ENCODE measurements at regions not wholly inside any gene's neighbourhood (a gene's known extent, or its start where the extent isn't known, plus 50 kb on each side); places are given as distances from the start of the nearest gene placed in this dataset.

GRCh38 chr6:164042212-164042611 lies 627.7 kb downstream of the QKI start:
- H3K36me3 Mint-ChIP-seq (ENCODE audit: insufficient read depth, unreplicated experiment), result no peaks in the 10 kb centered on the region

GRCh38 chr6:164040994-164041393 lies 626.5 kb downstream of the QKI start:
- Mint-ChIP-seq H3K27me3 (ENCODE audit: insufficient read depth, unreplicated experiment) (no peaks in the 10 kb centered on the region), H3K4me3 (ENCODE audit: unreplicated experiment) (no peak overlapping the region), H3K36me3 (ENCODE audit: insufficient read depth, unreplicated experiment) (no peaks in the 10 kb centered on the region), H3K4me1 (ENCODE audit: insufficient read depth, unreplicated experiment) (no peaks in the 10 kb centered on the region), H3K9me3 (ENCODE audit: unreplicated experiment) (peaks cover 10% of the 10 kb centered on the region), H3K27ac (ENCODE audit: low read depth, unreplicated experiment) (no peak overlapping the region)
- ChIA-PET CTCF (no interaction called here), POLR2A (no interaction called here)
- no TSS peak for BruUV-seq (replicated peaks)
- intact Hi-C loops (cut with micrococcal nuclease), result no loop called here
- no peak for TF ChIP-seq CTCF (IDR thresholded peaks at IDR 0.05; ENCODE audit: unreplicated experiment)
- no peak for DNase-seq (ENCODE audit: unreplicated experiment)

More at GRCh38 chr6:164042212-164042611, 627.7 kb downstream of the QKI start:
- POLR2A ChIA-PET, result interaction anchor here (0.5 kb wide), 1 partner anchor 51 kb away, joined by 3 read pairs; no protein-coding TSS in a partner anchor
- Mint-ChIP-seq H3K27me3 (ENCODE audit: insufficient read depth, unreplicated experiment) (no peaks in the 10 kb centered on the region), H3K27ac (ENCODE audit: low read depth, unreplicated experiment) (no peak overlapping the region), H3K4me1 (ENCODE audit: insufficient read depth, unreplicated experiment) (no peaks in the 10 kb centered on the region), H3K4me3 (ENCODE audit: unreplicated experiment) (no peak overlapping the region), H3K9me3 (ENCODE audit: unreplicated experiment) (peaks cover 10% of the 10 kb centered on the region)
- intact Hi-C loops (cut with micrococcal nuclease), result no loop called here
- CTCF ChIA-PET, result no interaction called here
- DNase-seq (ENCODE audit: unreplicated experiment), result no peak
- no TSS peak for BruUV-seq (replicated peaks)
- TF ChIP-seq CTCF (IDR thresholded peaks at IDR 0.05; ENCODE audit: unreplicated experiment), result no peak

GRCh38 chr6:164039954-164040375 lies 625.4 kb downstream of the QKI start:
- Mint-ChIP-seq H3K9me3 (ENCODE audit: unreplicated experiment) (peaks cover 10% of the 10 kb centered on the region), H3K4me3 (ENCODE audit: unreplicated experiment) (no peak overlapping the region), H3K27ac (ENCODE audit: low read depth, unreplicated experiment) (no peak overlapping the region), H3K27me3 (ENCODE audit: insufficient read depth, unreplicated experiment) (no peaks in the 10 kb centered on the region), H3K36me3 (ENCODE audit: insufficient read depth, unreplicated experiment) (no peaks in the 10 kb centered on the region), H3K4me1 (ENCODE audit: insufficient read depth, unreplicated experiment) (no peaks in the 10 kb centered on the region)
- no TSS peak for BruUV-seq (replicated peaks)
- no peak for TF ChIP-seq CTCF (IDR thresholded peaks at IDR 0.05; ENCODE audit: unreplicated experiment)
- DNase-seq (ENCODE audit: unreplicated experiment), result no peak
- ChIA-PET CTCF (no interaction called here), POLR2A (no interaction called here)
- intact Hi-C loops (cut with micrococcal nuclease), result no loop called here

- ChIA-PET CTCF (interaction anchor here (0.6 kb wide), 1 partner anchor 86 kb away, joined by 3 read pairs; no protein-coding TSS in a partner anchor), POLR2A (interaction anchor here (0.6 kb wide), 1 partner anchor 330 kb away, joined by 4 read pairs; no protein-coding TSS in a partner anchor)
- H3K4me1 Mint-ChIP-seq (ENCODE audit: insufficient read depth, unreplicated experiment), result no peaks in the 10 kb centered on the region
- H3K27me3 Mint-ChIP-seq (ENCODE audit: insufficient read depth, unreplicated experiment), result no peaks in the 10 kb centered on the region
- no peaks in the 10 kb centered on the region for H3K9me3 Mint-ChIP-seq (ENCODE audit: unreplicated experiment)
- H3K36me3 Mint-ChIP-seq (ENCODE audit: insufficient read depth, unreplicated experiment), result no peaks in the 10 kb centered on the region
- no peak for DNase-seq (ENCODE audit: unreplicated experiment)
- no peak overlapping the region for H3K27ac Mint-ChIP-seq (ENCODE audit: low read depth, unreplicated experiment)
- BruUV-seq (replicated peaks), result no TSS peak
- TF ChIP-seq CTCF (IDR thresholded peaks at IDR 0.05; ENCODE audit: unreplicated experiment), result no peak
- H3K4me3 Mint-ChIP-seq (ENCODE audit: unreplicated experiment), result no peak overlapping the region
- intact Hi-C loops (cut with micrococcal nuclease), result no loop called here
Measured at GRCh38 chr6:164037171-164037870, 622.8 kb downstream of the QKI start.
